Heart left ventricle (tissue), 16 donors: ENCODE measurements at regions not wholly inside any gene's neighbourhood (a gene's known extent, or its start where the extent isn't known, plus 50 kb on each side); places are given as distances from the start of the nearest gene placed in this dataset.

Experiments used
- ATAC-seq, 4 donors: fragments of 200-7000 bp; cut with Tn5 transposase; one replicate each; pipeline ENCODE4 v1.9.1; 2020 to 2022; ENCODE audit warnings: moderate library complexity in 4 of 4, mild to moderate bottlenecking in 3 of 4, moderate number of reproducible peaks in 1 of 4
- DNase-seq, 5 donors: peaks; one replicate each; pipeline ENCODE4 v3.0.0-alpha.2; 2020
- H3K27ac ChIP-seq, 12 donors: fragments of 200-600 bp; sonication (generic) in 4 of 12; one replicate each; pipeline versions ENCODE4 v1.5.0 to v1.8.0; 2016 to 2022; ENCODE audit warnings: mild to moderate bottlenecking in 2 of 12
- H3K27me3 ChIP-seq, 9 donors: fragments of 200-600 bp; sonication (generic) in 2 of 9; one replicate each; pipeline versions ENCODE4 v1.5.1 to v1.8.0; 2016 to 2022; ENCODE audit warnings: mild to moderate bottlenecking in 3 of 9
- H3K36me3 ChIP-seq, 9 donors: fragments of 200-600 bp; sonication (generic) in 2 of 9; one replicate each; pipeline versions ENCODE4 v1.5.0 to v1.8.0; 2018 to 2022; ENCODE audit warnings: mild to moderate bottlenecking in 2 of 9
- H3K4me1 ChIP-seq, 12 donors: fragments of 200-600 bp; sonication (generic) in 4 of 12; one replicate each; pipeline versions ENCODE4 v1.5.0 to v1.8.0; 2016 to 2022; ENCODE audit warnings: mild to moderate bottlenecking in 3 of 12
- H3K4me3 ChIP-seq, 12 donors: fragments of 200-600 bp; sonication (generic) in 4 of 12; one replicate each; pipeline versions ENCODE4 v1.5.0 to v1.8.0; 2017 to 2022; ENCODE audit warnings: mild to moderate bottlenecking in 9 of 12, moderate library complexity in 4 of 12
- H3K9me3 ChIP-seq, 12 donors: fragments of 200-600 bp; sonication (generic) in 4 of 12; one replicate each; pipeline versions ENCODE4 v1.5.0 to v1.8.0; 2016 to 2022; ENCODE audit warnings: mild to moderate bottlenecking in 1 of 12
- CTCF ChIP-seq, 12 donors: fragments of 200-600 bp; sonication (generic) in 4 of 12; IDR thresholded peaks; one replicate each; pipeline versions ENCODE4 v1.5.0 to v1.8.0; 2018 to 2022; ENCODE audit warnings: antibody characterized with exemption in 12 of 12, mild to moderate bottlenecking in 5 of 12
- POLR2A ChIP-seq, 2 donors: fragments of 450-650 bp; IDR thresholded peaks; one replicate each; pipeline ENCODE4 v1.6.1; 2017; ENCODE audit warnings: antibody characterized with exemption in 2 of 2, mild to moderate bottlenecking in 2 of 2, moderate library complexity in 2 of 2
- WGBS, 4 donors: extraction: QIAGEN DNeasy Blood & Tissue Kit in 2 of 4; methylation state at CpG; one replicate each; pipeline versions ENCODE4 v1.1.5 to v1.1.7; 2013 to 2018; 5-methylcytosine and 5-hydroxymethylcytosine counted together
- intact Hi-C, 10 donors: fragments of 100-400 bp; cut with DNase I; formaldehyde crosslinking; loops; one replicate each; pipeline versions ENCODE4 v1.11.1 to v1.14.2; 2022
- donor health status: ischemic (EF 13 %, LVEDD 7.1; RV severe dilation, severe dysfunction).
- donor health status: healthy with polysubstance abuse.
- donor health status: DM: no; HTN: yes; CAD: no.
- donor health status: DM: no; HTN: no; CAD: no.
- donor health status: ischemic (EF 25% LVEDD 6.9; RV normal size, moderate dysfunction).
- donor health status: ischemic (EF 25% LVEDD 5.7; RV mildly dilated, moderate dysfunction).
- donor health status: healthy.
- donor health status: DM: yes; HTN: yes; CAD: no.
- donor health status: ischemic (EF 35%, LVEDD 5.7; RV mildly dilated, moderate dysfunction).
- donor health status: nonischemic (EF 11% LVEDD 7.7; RV severe dilation, severe dysfunction).
- donor health status: DM: yes; HTN: yes; CAD: no.
- donor health status: PGD.
- donor health status: ischemic (EF 29% LVEDD 5.4; RV normal size, mild dysfunction).
- donor health status: nonischemic (EF 23%, LVEDD 6.1; RV moderate dilation, normal function).

GRCh38 chr13:105643966-105644365 is 891.5 kb downstream of the EFNB2 start:
- TF ChIP-seq CTCF (IDR thresholded peaks at IDR 0.05) (no peak), POLR2A (IDR thresholded peaks at IDR 0.05) (no peak)
- intact Hi-C loops = no loop called here
- Histone ChIP-seq H3K27ac (no peak overlapping the region), H3K27me3 (no peaks in the 10 kb centered on the region), H3K4me1 (no peaks in the 10 kb centered on the region), H3K4me3 (no peak overlapping the region), H3K9me3 (peaks cover 0 to 20% (median 6%) of the 10 kb centered on the region in 12 donors), H3K36me3 (no peaks in the 10 kb centered on the region)
- no peak for ATAC-seq
- WGBS, 4 donors = 93 to 96% (median 95%) methylated on average over 5 of the region's 5 CpGs
- no peak for DNase-seq

GRCh38 chr13:105642511-105642958 is 892.9 kb downstream of the EFNB2 start:
- Histone ChIP-seq H3K36me3 (no peaks in the 10 kb centered on the region), H3K27me3 (no peaks in the 10 kb centered on the region), H3K4me3 (no peak overlapping the region), H3K9me3 (peaks cover 0 to 5% (median 0%) of the 10 kb centered on the region in 12 donors), H3K4me1 (no peaks in the 10 kb centered on the region), H3K27ac (no peak overlapping the region)
- DNase-seq (no peak), ATAC-seq (no peak)
- WGBS, 4 donors = 96 to 98% (median 97%) methylated on average over 8 of the region's 8 CpGs
- intact Hi-C loops = no loop called here
- TF ChIP-seq CTCF (IDR thresholded peaks at IDR 0.05) = no peak
- TF ChIP-seq POLR2A (IDR thresholded peaks at IDR 0.05) = no peak

- no peak for ATAC-seq
- Histone ChIP-seq H3K36me3 (no peaks in the 10 kb centered on the region), H3K4me1 (no peaks in the 10 kb centered on the region), H3K9me3 (no peaks in the 10 kb centered on the region), H3K4me3 (no peak overlapping the region), H3K27me3 (no peaks in the 10 kb centered on the region), H3K27ac (no peak overlapping the region)
- TF ChIP-seq POLR2A (IDR thresholded peaks at IDR 0.05) (no peak), CTCF (IDR thresholded peaks at IDR 0.05) (no peak)
- intact Hi-C loops = no loop called here
- WGBS, 4 donors = 77 to 82% (median 81%) methylated on average over 5 of the region's 5 CpGs
- no peak for DNase-seq
These were observed 894.3 kb downstream of the EFNB2 start for GRCh38 chr13:105641121-105641520.

- H3K4me3 ChIP-seq = no peak overlapping the region
- H3K4me1 ChIP-seq = no peaks in the 10 kb centered on the region
- WGBS, 4 donors = 95 to 97% (median 95%) methylated on average over 3 of the region's 3 CpGs
- TF ChIP-seq CTCF (IDR thresholded peaks at IDR 0.05) = no peak
- TF ChIP-seq POLR2A (IDR thresholded peaks at IDR 0.05) = no peak
- DNase-seq = no peak
- no peaks in the 10 kb centered on the region for H3K27me3 ChIP-seq
- intact Hi-C loops = no loop called here
- no peak overlapping the region for H3K27ac ChIP-seq
- H3K36me3 ChIP-seq = no peaks in the 10 kb centered on the region
- no peaks in the 10 kb centered on the region for H3K9me3 ChIP-seq
- ATAC-seq = no peak
These were observed 897.0 kb downstream of the EFNB2 start for GRCh38 chr13:105638426-105638825.
